RWPE2 (cell line): ENCODE measurements at regions not wholly inside any gene's neighbourhood (a gene's known extent, or its start where the extent isn't known, plus 50 kb on each side); places are given as distances from the start of the nearest gene placed in this dataset.
"Not testable (repeated sequence)": the region's sequence is repeated elsewhere in the genome, so short reads cannot be mapped to it uniquely, and the experiment has no call there.

Experiments used
- ATAC-seq: fragments of 200-7000 bp; cut with Tn5 transposase; 3 replicates; pipeline ENCODE4 v1.9.1; 2021; ENCODE audit warnings: low read depth
- DNase-seq: peaks from one replicate; pipeline ENCODE4 v3.0.0-alpha.2; 2020; ENCODE audit warnings: low spot score
- H3K27ac ChIP-seq: fragments of 450-650 bp; 2 replicates; pipeline ENCODE4 v1.5.1; 2017; ENCODE audit warnings: mild to moderate bottlenecking; ENCODE audit not compliant: poor library complexity, severe bottlenecking
- H3K27me3 ChIP-seq: fragments of 250-450 bp; sonication (Bioruptor Pico); 2 replicates; pipeline ENCODE4 v1.5.1; 2021; ENCODE audit warnings: mild to moderate bottlenecking, moderate library complexity; ENCODE audit not compliant: insufficient read depth, poor library complexity, severe bottlenecking
- H3K36me3 ChIP-seq: fragments of 250-450 bp; sonication (Bioruptor Pico); 2 replicates; pipeline ENCODE4 v1.5.1; 2020; ENCODE audit warnings: low read depth, mild to moderate bottlenecking, moderate library complexity
- H3K4me1 ChIP-seq: fragments of 250-450 bp; sonication (Bioruptor Pico); 2 replicates; pipeline ENCODE4 v1.5.1; 2021; ENCODE audit warnings: mild to moderate bottlenecking, moderate library complexity; ENCODE audit not compliant: insufficient read depth, poor library complexity, severe bottlenecking
- H3K4me3 ChIP-seq: fragments of 250-450 bp; sonication (Bioruptor Pico); 2 replicates; pipeline ENCODE4 v1.5.1; 2021; ENCODE audit warnings: mild to moderate bottlenecking, moderate library complexity; ENCODE audit not compliant: severe bottlenecking
- H3K9me3 ChIP-seq: fragments of 250-450 bp; sonication (Bioruptor Pico); 2 replicates; pipeline ENCODE4 v1.5.1; 2021; ENCODE audit warnings: mild to moderate bottlenecking, moderate library complexity; ENCODE audit not compliant: severe bottlenecking
- TF ChIP-seq, protein P1 (sequence below): fragments of 450-650 bp; IDR thresholded peaks from one replicate; pipeline ENCODE4 v1.5.1; 2017; ENCODE audit warnings: mild to moderate bottlenecking, moderate library complexity; ENCODE audit not compliant: poor library complexity, severe bottlenecking

DNA sequence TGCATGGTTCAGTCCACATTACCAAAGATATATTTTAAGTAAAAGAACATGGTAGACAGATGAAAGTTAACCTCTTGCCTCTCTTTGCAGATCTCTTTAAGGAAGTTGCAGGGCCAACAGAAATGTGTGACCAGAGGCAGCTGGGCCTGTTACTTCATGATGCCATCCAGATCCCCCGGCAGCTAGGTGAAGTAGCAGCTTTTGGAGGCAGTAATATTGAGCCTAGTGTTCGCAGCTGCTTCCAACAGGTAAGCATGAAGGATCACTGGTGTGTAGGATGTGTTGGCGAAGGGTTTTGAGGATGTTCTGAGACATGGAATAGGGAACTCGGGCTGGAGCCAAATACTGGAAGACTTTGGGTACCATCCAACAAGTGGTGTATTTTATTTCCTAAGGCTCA is 508.6 kb downstream of the UTRN start:
- DNase-seq, result no peak
- H3K4me3 ChIP-seq, result no peak overlapping the region
- TF ChIP-seq, protein P1, sequence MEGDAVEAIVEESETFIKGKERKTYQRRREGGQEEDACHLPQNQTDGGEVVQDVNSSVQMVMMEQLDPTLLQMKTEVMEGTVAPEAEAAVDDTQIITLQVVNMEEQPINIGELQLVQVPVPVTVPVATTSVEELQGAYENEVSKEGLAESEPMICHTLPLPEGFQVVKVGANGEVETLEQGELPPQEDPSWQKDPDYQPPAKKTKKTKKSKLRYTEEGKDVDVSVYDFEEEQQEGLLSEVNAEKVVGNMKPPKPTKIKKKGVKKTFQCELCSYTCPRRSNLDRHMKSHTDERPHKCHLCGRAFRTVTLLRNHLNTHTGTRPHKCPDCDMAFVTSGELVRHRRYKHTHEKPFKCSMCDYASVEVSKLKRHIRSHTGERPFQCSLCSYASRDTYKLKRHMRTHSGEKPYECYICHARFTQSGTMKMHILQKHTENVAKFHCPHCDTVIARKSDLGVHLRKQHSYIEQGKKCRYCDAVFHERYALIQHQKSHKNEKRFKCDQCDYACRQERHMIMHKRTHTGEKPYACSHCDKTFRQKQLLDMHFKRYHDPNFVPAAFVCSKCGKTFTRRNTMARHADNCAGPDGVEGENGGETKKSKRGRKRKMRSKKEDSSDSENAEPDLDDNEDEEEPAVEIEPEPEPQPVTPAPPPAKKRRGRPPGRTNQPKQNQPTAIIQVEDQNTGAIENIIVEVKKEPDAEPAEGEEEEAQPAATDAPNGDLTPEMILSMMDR, result no peak
- no peak for ATAC-seq
- H3K4me1 ChIP-seq, result peaks cover 14% of the 10 kb centered on the region
- H3K36me3 ChIP-seq, result peaks cover 13% of the 10 kb centered on the region
- H3K27ac ChIP-seq, result no peak overlapping the region
- H3K9me3 ChIP-seq, result no peaks in the 10 kb centered on the region
- H3K27me3 ChIP-seq, result no peaks in the 10 kb centered on the region

DNA sequence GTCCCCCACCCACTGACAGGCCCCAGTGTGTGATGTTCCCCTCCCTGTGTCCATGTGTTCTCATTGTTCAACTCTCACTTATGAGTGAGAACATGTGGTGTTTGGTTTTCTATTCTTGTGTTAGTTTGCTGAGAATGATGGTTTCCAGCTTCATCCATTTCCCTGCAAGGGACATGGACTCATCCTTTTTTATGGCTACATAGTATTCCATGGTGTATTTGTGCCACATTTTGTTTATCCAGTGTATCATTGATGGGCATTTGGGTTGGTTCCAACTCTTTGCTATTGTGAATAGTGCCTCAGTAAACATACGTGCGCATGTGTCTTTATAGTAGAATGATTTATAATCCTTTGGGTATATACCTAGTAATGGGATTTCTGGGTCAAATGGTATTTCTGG is 509.9 kb downstream of the UTRN start:
- not testable (repeated sequence) for ATAC-seq

DNA sequence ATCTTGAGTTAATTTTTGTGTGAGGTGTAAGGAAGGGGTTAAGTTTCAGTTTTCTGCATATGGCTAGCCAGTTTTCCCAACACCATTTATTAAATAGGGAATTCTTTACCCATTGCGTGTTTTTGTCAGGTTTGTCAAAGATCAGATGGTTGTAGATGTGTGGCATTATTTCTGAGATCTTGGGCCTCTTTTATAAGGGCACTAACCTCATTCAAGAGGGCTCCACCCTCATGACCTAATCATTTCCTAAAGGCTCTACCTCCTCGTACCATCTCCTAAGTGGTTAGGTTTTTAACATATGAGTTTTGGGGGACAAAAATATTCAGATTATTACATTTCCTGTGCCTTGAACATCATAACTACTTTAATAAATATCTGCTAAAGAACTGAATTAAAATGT is 510.9 kb downstream of the UTRN start:
- DNase-seq (no peak), ATAC-seq (no peak)
- H3K27me3 ChIP-seq, result no peaks in the 10 kb centered on the region
- H3K4me1 ChIP-seq, result peaks cover 14% of the 10 kb centered on the region
- TF ChIP-seq, protein P1, result no peak
- H3K9me3 ChIP-seq, result no peaks in the 10 kb centered on the region
- no peak overlapping the region for H3K4me3 ChIP-seq
- no peak overlapping the region for H3K27ac ChIP-seq
- peaks cover 13% of the 10 kb centered on the region for H3K36me3 ChIP-seq

More for the DNA sequence above, 509.9 kb downstream of the UTRN start:
- H3K27ac ChIP-seq, H3K27me3 ChIP-seq, H3K4me3 ChIP-seq, H3K9me3 ChIP-seq, DNase-seq: not testable (repeated sequence)
- Histone ChIP-seq H3K36me3 (peaks cover 13% of the 10 kb centered on the region), H3K4me1 (peaks cover 14% of the 10 kb centered on the region)

DNA sequence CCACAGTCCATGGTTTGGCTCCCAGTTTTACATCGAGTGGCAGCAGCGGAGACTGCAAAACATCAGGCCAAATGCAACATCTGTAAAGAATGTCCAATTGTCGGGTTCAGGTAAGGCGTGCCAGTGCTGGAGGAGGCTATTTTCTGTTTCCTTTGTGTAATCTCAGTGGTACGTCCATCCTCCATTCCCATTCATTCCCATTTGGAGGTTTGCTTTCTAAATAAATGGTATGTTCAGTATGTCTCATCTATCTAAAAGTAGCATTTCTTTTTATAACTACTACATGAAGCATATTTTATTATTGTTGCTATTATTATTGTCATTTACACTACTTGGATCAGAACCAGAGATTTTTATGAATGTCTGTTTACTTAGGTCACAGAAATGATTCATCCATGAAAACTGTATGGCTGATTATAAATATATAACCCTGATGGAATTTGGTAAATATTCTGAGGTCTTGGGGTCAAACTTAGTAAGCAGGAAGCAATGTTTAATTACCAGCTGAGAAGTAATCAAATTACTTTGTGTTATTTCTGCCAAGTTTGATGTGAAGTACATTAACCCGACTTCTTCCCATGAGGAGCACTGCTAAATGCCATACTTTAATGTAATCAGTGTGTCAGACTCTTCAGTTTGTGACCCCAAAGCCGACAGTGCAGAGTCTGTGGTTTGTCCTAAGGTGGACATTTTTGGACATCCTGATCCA is 512.9 kb downstream of the UTRN start:
- H3K4me1 ChIP-seq, result peaks cover 14% of the 10 kb centered on the region
- H3K36me3 ChIP-seq, result peaks cover 13% of the 10 kb centered on the region
- ATAC-seq, result peak; percentile 85
- H3K27ac ChIP-seq, result peak overlapping the region; percentile 28
- TF ChIP-seq, protein P1, result no peak
- H3K27me3 ChIP-seq, result no peaks in the 10 kb centered on the region
- H3K9me3 ChIP-seq, result no peaks in the 10 kb centered on the region
- no peak overlapping the region for H3K4me3 ChIP-seq
- DNase-seq, result no peak

DNA sequence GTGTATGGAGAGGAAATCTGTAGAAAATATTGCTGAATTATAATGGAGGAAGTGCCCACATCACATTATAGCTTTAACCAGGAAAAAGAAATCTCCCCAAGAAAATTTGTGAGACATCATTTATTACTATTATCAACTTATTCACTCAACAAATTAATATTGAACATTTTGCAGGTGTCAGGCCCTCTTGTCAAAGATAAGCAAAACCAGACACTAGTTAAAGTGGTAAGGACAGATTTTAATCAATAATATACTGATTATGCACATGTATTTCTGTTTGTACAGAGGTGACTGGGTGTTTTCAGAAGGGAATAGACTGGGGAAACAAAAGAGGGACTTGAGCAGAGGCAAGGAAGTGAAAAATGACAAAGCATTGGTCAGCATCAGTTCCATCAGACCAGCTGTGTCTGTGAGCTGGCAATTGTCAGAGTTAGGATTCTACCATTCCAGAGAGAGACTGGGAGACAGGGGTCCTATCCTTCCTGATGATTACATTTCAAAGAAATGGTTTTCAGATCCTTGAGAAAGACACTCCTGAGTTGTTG is 519.2 kb downstream of the UTRN start:
- no peak overlapping the region for H3K27ac ChIP-seq
- H3K27me3 ChIP-seq, result no peaks in the 10 kb centered on the region
- H3K9me3 ChIP-seq, result no peaks in the 10 kb centered on the region
- peaks cover 8% of the 10 kb centered on the region for H3K4me1 ChIP-seq
- DNase-seq (no peak), ATAC-seq (no peak)
- H3K4me3 ChIP-seq, result no peak overlapping the region
- H3K36me3 ChIP-seq, result no peaks in the 10 kb centered on the region
- TF ChIP-seq, protein P1, result no peak
